Keratinocyte (primary cell): ENCODE measurements at regions not wholly inside any gene's neighbourhood (a gene's known extent, or its start where the extent isn't known, plus 50 kb on each side); places are given as distances from the start of the nearest gene placed in this dataset.

Experiments
- DNase-seq: peaks from one replicate; pipeline ENCODE4 v3.0.0-alpha.2; 2011; ENCODE audit warnings: low read depth, missing footprints, low spot score
- FAIRE-seq: peaks from 2 replicates; lab custom pipeline; 2011; peaks lifted over from hg19 to GRCh38; lab: Jason Lieb, UNC
- H2AFZ ChIP-seq: 2 replicates; pipeline ENCODE4 v1.6.0; 2012; ENCODE audit warnings: low read length, control low read depth, inconsistent platforms; ENCODE audit not compliant: control insufficient read depth
- H3K27ac ChIP-seq: 2 replicates; pipeline ENCODE4 v1.5.1; 2011; ENCODE audit warnings: low read length; ENCODE audit not compliant: control insufficient read depth, insufficient read depth
- H3K27me3 ChIP-seq: 3 replicates; pipeline ENCODE4 v1.6.0; 2011; ENCODE audit warnings: low read length; ENCODE audit not compliant: control insufficient read depth, insufficient read depth; ENCODE audit errors: extremely low read depth
- H3K36me3 ChIP-seq, 2 experiments: 2 replicates in 1 of 2; 3 replicates in 1 of 2; pipeline ENCODE4 v1.5.1; 2011; ENCODE audit warnings: low read length in 2 of 2, mild to moderate bottlenecking in 1 of 2; ENCODE audit not compliant: control insufficient read depth in 2 of 2, insufficient read depth in 2 of 2; ENCODE audit errors: extremely low read depth in 1 of 2
- H3K4me1 ChIP-seq: 3 replicates; pipeline ENCODE4 v1.5.1; 2011; ENCODE audit warnings: low read length; ENCODE audit not compliant: control insufficient read depth, insufficient read depth; ENCODE audit errors: extremely low read depth
- H3K4me2 ChIP-seq: 3 replicates; pipeline ENCODE4 v1.6.0; 2011; ENCODE audit warnings: low read depth, low read length; ENCODE audit not compliant: control insufficient read depth, insufficient read depth; ENCODE audit errors: extremely low read depth
- H3K4me3 ChIP-seq, 3 experiments: fragments of 200-600 bp in 1 of 3; sonication (generic) in 1 of 3; 2 replicates in 2 of 3; 3 replicates in 1 of 3; pipeline ENCODE4 v1.5.1; 2011 to 2016; ENCODE audit warnings: low read length in 3 of 3, mild to moderate bottlenecking in 3 of 3, control low read depth in 2 of 3, inconsistent platforms in 1 of 3, low read depth in 1 of 3, mixed read lengths in 1 of 3, mixed run types in 1 of 3, moderate library complexity in 1 of 3; ENCODE audit not compliant: control insufficient read depth in 2 of 3, insufficient read depth in 2 of 3; ENCODE audit errors: extremely low read depth in 1 of 3
- H3K79me2 ChIP-seq: 2 replicates; pipeline ENCODE4 v1.6.0; 2012; ENCODE audit warnings: low read length; ENCODE audit not compliant: control insufficient read depth, insufficient read depth
- H3K9ac ChIP-seq: 3 replicates; pipeline ENCODE4 v1.6.0; 2011; ENCODE audit warnings: low read length; ENCODE audit not compliant: control insufficient read depth, insufficient read depth; ENCODE audit errors: extremely low read depth
- H3K9me1 ChIP-seq: 3 replicates; pipeline ENCODE4 v1.6.0; 2011; ENCODE audit warnings: low read length; ENCODE audit not compliant: control insufficient read depth, insufficient read depth; ENCODE audit errors: extremely low read depth
- H3K9me3 ChIP-seq: 2 replicates; pipeline ENCODE4 v1.5.1; 2012; ENCODE audit warnings: low read depth, low read length; ENCODE audit not compliant: control insufficient read depth
- H4K20me1 ChIP-seq: 3 replicates; pipeline ENCODE4 v1.6.0; 2011; ENCODE audit warnings: low read length; ENCODE audit not compliant: control insufficient read depth, insufficient read depth; ENCODE audit errors: extremely low read depth
- EZH2 ChIP-seq: IDR thresholded peaks from one replicate; pipeline ENCODE4 v1.6.1; 2012; ENCODE audit warnings: inconsistent platforms, mild to moderate bottlenecking, low read length, moderate library complexity
- dilution Hi-C: fragments of 300-500 bp; cut with MboI; formaldehyde crosslinking; loops from one replicate; pipeline ENCODE4 v1.7.0; 2020; ENCODE audit warnings: low sequenced_read_pairs; ENCODE audit not compliant: extremely low pct_ligation_motif_present
- TF ChIP-seq, protein P1 (sequence below), 3 experiments: IDR thresholded peaks in 1 of 3; conservative IDR thresholded peaks in 1 of 3; optimal IDR thresholded peaks in 1 of 3; 2 replicates in 2 of 3; 3 replicates in 1 of 3; pipeline versions ENCODE3 to v1.5.1; 2011; ENCODE audit warnings: low read length in 3 of 3, mild to moderate bottlenecking in 3 of 3, moderate library complexity in 2 of 3, control low read depth in 1 of 3, inconsistent platforms in 1 of 3; ENCODE audit not compliant: insufficient read depth in 2 of 3; ENCODE audit errors: extremely low read depth in 1 of 3

DNA sequence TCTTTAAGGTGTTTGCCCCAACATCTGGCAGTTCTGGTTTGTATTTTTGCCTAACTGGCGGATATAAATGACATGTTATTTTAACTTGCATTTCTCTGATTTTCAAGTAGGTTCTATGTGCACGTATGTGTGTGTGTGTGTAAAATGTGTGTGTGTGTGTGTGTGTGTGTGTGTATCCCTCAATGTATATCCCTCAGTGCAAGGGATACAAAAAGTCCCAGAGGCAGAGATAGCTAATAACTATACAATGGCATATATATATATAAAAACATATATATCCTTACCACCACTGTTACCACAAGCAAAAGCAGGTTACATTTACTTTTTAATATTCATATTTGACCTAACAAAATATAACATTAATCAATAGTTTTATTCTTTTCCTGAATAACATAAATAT lies 95.0 kb upstream of the NR5A2 start:
- Histone ChIP-seq H3K79me2 (no peaks in the 10 kb centered on the region), H3K36me3 (no peaks in the 10 kb centered on the region), H3K9me3 (no peaks in the 10 kb centered on the region), H3K4me2 (no peak overlapping the region), H3K4me3 (no peak overlapping the region), H3K4me1 (no peaks in the 10 kb centered on the region), H3K9ac (no peak overlapping the region), H3K27ac (no peak overlapping the region), H2AFZ (no peak overlapping the region), H3K9me1 (no peaks in the 10 kb centered on the region), H4K20me1 (no peaks in the 10 kb centered on the region), H3K27me3 (peaks cover 3% of the 10 kb centered on the region)
- no peak for FAIRE-seq
- TF ChIP-seq EZH2 = no peak
- TF ChIP-seq, protein P1, sequence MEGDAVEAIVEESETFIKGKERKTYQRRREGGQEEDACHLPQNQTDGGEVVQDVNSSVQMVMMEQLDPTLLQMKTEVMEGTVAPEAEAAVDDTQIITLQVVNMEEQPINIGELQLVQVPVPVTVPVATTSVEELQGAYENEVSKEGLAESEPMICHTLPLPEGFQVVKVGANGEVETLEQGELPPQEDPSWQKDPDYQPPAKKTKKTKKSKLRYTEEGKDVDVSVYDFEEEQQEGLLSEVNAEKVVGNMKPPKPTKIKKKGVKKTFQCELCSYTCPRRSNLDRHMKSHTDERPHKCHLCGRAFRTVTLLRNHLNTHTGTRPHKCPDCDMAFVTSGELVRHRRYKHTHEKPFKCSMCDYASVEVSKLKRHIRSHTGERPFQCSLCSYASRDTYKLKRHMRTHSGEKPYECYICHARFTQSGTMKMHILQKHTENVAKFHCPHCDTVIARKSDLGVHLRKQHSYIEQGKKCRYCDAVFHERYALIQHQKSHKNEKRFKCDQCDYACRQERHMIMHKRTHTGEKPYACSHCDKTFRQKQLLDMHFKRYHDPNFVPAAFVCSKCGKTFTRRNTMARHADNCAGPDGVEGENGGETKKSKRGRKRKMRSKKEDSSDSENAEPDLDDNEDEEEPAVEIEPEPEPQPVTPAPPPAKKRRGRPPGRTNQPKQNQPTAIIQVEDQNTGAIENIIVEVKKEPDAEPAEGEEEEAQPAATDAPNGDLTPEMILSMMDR (optimal IDR thresholded peaks at IDR 0.05 in 1 of 3, IDR thresholded peaks at IDR 0.05 in 1 of 3, conservative IDR thresholded peaks at IDR 0.05 in 1 of 3; ENCODE audit: extremely low read depth in 1 of 3, insufficient read depth in 2 of 3, low read length in 3 of 3) = no peak
- no peak for DNase-seq
- dilution Hi-C loops = no loop called here

DNA sequence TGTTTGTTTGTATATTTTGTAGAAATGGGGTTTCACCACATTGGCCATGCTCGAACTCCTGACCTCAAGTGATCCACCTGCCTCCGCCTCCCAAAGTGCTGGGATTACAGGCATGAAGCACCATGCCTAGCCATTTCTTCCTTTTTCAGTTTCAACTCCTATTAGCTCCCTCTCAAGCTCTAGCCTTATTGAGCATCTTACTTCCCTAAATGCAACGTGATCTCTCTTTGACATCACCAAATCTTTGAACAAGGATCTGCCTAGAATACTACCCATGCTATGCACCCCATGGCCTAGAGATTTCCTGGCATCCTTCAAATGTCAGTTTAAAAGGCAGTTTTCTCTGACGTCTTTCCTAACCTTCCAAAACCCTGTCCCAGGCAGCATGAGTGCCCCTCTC lies 91.1 kb upstream of the NR5A2 start:
- H3K4me2 ChIP-seq = no peak overlapping the region
- FAIRE-seq = no peak
- no peak overlapping the region for H3K4me3 ChIP-seq
- dilution Hi-C loops = no loop called here
- H3K36me3 ChIP-seq = no peaks in the 10 kb centered on the region
- no peaks in the 10 kb centered on the region for H3K4me1 ChIP-seq
- DNase-seq = no peak
- H4K20me1 ChIP-seq = no peaks in the 10 kb centered on the region
- peaks cover 3% of the 10 kb centered on the region for H3K27me3 ChIP-seq
- H3K9ac ChIP-seq = no peak overlapping the region
- no peak overlapping the region for H3K27ac ChIP-seq
- TF ChIP-seq, protein P1 (optimal IDR thresholded peaks at IDR 0.05 in 1 of 3, IDR thresholded peaks at IDR 0.05 in 1 of 3, conservative IDR thresholded peaks at IDR 0.05 in 1 of 3; ENCODE audit: extremely low read depth in 1 of 3, insufficient read depth in 2 of 3, low read length in 3 of 3) = no peak
- no peak for TF ChIP-seq EZH2
- no peaks in the 10 kb centered on the region for H3K79me2 ChIP-seq
- no peaks in the 10 kb centered on the region for H3K9me3 ChIP-seq
- no peak overlapping the region for H2AFZ ChIP-seq
- no peaks in the 10 kb centered on the region for H3K9me1 ChIP-seq
